ENCODE measurements at regions not wholly inside any gene's neighbourhood (a gene's known extent, or its start where the extent isn't known, plus 50 kb on each side); places are given as distances from the start of the nearest gene placed in this dataset.

- no peak for DNase-seq (ENCODE audit: low read depth in 1 of 2, low spot score in 1 of 2)
These were observed 110.4 kb upstream of the CTNNB1 start for GRCh38 chr3:41088882-41089281.

DNA sequence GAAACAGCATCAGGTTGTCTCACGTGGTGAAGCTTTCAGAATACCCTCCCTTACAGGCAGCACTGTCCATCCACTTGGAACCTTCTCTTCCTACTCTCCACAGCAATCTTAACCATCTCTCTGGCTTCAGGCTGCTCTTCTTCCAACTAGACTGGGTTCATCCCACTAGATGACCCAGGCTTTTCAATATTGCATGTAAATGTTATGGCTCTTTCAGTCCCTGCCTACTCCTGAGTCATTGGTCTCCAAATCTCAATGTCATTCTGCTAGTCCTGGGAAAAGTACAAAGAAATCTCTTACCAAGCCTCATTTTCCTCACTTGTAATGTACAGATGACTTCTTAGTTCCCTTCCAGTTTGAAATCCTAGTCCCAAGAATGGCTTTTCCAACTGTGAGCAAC, 109.7 kb upstream of the CTNNB1 start:
- no peak for DNase-seq (ENCODE audit: low read depth in 1 of 2, low spot score in 1 of 2)

DNA sequence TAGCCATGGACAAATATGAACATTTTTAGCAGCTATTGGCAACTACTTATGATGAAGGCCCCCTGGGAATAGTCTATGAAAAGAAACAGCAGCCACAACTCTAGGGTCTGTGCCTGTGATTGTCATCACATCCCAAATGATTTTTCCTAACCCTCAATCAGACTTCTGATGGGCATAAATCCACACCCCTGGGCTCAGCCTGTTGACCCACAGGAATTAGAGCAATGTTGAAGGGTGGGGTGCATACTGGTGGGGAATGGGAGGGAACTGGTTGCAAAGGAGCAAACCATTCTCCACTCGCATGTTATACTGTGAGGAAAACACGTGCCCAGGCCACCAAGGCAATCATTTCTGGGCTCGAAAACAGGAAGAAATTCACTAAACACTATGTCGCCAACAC, 106.5 kb upstream of the CTNNB1 start:
- DNase-seq (ENCODE audit: low read depth in 1 of 2, low spot score in 1 of 2): no peak

GRCh38 chr3:41093476-41093875, 105.8 kb upstream of the CTNNB1 start:
- DNase-seq (ENCODE audit: low read depth in 1 of 2, low spot score in 1 of 2): no peak

GRCh38 chr3:41094351-41094750, 105.0 kb upstream of the CTNNB1 start:
- DNase-seq (ENCODE audit: low read depth in 1 of 2, low spot score in 1 of 2): no peak

DNA sequence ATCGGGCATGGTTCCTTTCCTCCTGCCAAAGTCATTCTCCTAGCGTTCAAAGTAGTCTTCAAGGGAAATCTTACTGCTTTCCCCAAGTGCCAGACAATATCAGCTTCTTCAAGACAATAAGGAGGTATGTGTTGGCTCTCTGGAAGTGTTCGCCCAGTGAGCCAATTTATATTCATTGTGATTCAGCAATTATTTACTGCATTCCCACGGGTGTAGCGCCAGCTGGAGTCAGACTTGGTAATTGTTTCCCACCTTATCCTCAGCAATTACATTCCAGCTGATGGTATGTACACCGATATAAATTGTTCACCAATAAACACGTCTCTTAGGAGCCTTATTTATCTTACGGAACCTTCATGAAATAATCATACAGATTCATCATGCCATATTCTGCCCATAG, 103.6 kb upstream of the CTNNB1 start:
- no peak for DNase-seq (ENCODE audit: low read depth in 1 of 2, low spot score in 1 of 2)

- DNase-seq (ENCODE audit: low read depth in 1 of 2, low spot score in 1 of 2): no peak
These were observed 101.3 kb upstream of the CTNNB1 start for GRCh38 chr3:41097896-41098496.

GRCh38 chr3:41101231-41101630, 98.1 kb upstream of the CTNNB1 start:
- no peak for DNase-seq (ENCODE audit: low read depth in 1 of 2, low spot score in 1 of 2)

DNA sequence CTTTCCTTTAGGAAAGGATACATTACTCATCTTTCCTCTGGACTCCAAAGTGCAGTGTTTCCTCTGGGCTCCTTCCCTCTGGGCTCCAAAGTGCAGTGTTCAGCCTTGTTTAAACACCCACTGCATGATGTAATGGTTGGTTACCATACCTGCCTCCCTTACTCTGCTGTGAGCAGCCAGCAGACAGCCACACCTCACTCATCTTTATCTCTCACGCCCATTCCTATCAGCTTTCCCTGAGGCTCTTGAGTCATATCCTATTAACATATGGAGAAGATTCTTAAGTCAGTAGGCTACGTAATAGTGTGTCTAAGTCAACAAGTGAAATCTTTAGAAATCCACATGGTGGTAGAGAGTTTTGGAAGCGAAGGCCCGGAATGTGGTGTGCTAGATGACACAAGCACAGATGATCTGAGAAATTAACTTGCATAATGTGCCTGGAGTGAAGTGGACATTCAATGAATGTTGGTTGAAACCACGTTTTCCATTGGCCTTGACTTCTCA, 97.2 kb upstream of the CTNNB1 start:
- no peak for DNase-seq (ENCODE audit: low read depth in 1 of 2, low spot score in 1 of 2)

DNA sequence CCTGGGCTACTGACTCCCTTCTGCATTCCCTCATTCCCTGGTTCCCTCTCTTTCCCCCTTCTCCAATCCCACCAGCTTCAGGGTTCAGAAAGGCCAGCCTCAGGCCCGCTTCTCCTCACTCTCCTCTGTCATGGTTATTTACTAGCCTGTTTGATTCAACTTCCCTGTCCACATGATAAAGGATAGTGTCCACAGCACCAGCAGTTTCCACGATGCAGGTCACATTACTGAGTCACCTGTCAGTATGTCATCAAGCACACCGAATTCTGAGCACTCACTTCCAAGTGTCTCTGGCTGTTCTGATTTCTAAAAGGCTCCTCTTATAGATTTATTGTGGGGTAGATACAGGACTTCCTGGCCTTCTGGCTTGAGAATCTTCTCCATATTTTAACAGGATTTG, 96.6 kb upstream of the CTNNB1 start:
- no peak for DNase-seq (ENCODE audit: low read depth in 1 of 2, low spot score in 1 of 2)

GRCh38 chr3:41103200-41103599, 96.1 kb upstream of the CTNNB1 start:
- DNase-seq (ENCODE audit: low read depth in 1 of 2, low spot score in 1 of 2): no peak

GRCh38 chr3:41104147-41104546, 95.2 kb upstream of the CTNNB1 start:
- no peak for DNase-seq (ENCODE audit: low read depth in 1 of 2, low spot score in 1 of 2)

DNA sequence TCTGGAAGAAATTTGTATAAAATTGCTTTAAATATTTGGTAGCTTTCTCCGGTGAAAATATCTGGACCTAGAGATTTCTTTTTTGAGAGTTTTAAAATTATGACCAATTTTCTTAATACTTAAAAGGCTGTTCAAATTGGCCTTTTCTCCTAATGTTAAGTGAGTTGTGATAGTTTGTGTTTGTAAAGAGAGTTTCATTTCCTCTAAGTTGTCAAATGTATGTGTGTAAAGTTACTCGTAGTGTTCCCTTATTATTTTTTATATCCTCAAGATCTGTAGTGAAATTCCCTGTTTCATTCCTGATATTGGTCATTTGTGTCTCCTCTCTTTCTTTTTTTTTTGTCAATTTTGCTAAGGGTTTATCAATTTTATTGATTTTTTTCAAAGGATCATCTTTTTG, 92.6 kb upstream of the CTNNB1 start:
- no peak for DNase-seq (ENCODE audit: low read depth in 1 of 2, low spot score in 1 of 2)

DNA sequence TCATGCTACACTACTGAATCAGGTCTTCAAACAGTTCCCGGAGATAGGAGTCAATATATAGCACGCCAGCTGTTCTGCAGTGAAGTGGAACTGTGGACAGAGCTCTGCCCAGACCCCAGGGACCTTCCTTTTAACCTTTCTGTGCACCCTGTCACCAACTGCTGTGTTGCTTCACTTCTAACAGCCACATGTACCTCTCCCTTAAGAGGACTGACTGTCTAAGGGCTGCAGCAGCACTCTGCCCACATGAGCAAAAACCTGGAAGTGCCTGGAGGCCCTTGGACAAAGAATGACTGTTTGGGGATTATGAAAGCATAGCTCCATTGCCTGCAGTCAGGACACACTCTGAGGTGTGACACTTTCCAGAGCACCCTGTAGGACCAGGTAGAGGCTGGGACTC, 88.3 kb upstream of the CTNNB1 start:
- DNase-seq (ENCODE audit: low read depth in 1 of 2, low spot score in 1 of 2): no peak

DNA sequence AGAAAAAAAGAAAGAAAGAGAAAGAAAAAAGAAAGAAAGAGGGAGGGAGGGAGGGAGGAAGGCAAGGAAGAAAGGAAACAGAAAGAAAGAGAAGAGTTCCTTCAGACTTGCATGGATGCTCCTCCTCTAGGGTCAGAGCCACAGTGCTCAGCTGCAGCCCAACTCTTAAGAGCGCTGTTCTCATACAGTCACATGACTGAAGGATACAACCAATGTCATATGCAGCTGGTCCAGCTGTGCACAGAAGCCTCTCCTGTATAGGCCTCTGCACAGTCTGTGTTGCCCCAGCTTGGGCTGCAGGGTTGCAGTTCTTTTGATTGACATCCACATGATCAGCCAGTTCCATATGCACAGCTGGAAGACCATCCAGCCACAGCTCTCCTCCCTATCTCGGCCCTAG, 86.8 kb upstream of the CTNNB1 start:
- no peak for DNase-seq (ENCODE audit: low read depth in 1 of 2, low spot score in 1 of 2)

- DNase-seq (ENCODE audit: low read depth in 1 of 2, low spot score in 1 of 2): no peak
These were observed 84.2 kb upstream of the CTNNB1 start for GRCh38 chr3:41115069-41115468.

DNA sequence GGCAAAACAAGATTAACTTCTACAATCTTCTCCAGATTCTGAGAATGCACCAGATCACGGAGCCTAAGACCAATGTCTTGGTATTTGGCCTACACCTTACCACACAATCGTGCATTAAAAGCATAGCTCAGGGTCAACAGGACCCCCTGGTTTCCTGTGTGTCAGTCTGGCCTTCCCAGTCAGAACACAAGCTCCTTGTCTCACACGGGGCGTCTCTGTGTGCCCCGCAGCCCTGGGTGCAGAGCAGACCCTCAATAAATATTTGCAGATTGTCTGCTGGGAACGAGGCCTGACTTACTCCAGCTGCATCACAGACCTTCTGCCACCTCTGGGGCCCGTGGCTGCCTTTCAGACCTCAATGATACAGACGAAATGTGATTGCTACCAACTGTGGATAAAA, 82.5 kb upstream of the CTNNB1 start:
- DNase-seq (ENCODE audit: low read depth in 1 of 2, low spot score in 1 of 2): no peak

GRCh38 chr3:41117398-41117870, 81.9 kb upstream of the CTNNB1 start:
- peak; percentile 66 to 73 for DNase-seq (ENCODE audit: low read depth in 1 of 2, low spot score in 1 of 2)

DNA sequence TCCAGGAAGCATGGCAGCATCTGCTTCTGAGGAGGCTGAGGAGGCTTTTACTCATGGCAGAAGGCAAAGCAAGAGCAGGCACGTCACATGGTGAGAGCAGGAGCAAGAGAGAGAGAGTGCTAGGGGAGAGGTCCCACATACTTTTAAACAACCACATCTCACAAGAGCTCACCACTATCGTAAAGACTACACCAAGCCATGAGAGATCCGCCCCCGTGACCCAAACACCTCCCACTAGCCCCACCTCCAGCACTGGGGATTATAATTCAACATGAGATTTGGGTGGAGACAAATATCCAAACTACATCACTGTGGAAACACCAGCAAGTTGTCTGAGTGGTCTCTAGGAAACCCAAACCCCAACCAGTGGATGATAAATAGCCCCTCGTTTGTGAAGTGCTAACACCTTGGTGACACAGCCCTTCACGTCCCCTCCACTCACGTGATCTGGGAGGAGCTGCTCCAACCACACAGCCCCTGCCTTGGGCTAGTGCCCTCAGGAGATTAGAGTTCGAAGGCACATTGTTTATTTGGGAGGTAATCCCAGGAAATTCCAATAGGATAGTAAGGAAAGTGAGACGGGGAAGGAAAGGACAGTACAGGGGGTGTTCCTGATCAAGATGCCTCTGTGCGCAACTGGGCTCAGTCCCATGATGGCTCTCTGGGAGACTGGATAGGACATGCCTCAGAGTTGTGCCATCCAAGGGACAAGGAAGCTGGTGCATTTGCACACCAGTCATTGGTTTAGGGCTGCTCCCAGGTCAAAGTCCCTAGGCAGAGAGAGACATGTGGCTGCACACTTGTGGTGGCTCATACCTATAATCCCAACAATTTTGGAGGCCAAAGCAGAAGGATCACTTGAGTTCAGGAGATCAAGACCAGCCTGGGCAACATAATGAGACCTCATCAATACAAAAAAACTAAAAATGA, 80.6 kb upstream of the CTNNB1 start:
- no peak for DNase-seq (ENCODE audit: low read depth in 1 of 2, low spot score in 1 of 2)

DNA sequence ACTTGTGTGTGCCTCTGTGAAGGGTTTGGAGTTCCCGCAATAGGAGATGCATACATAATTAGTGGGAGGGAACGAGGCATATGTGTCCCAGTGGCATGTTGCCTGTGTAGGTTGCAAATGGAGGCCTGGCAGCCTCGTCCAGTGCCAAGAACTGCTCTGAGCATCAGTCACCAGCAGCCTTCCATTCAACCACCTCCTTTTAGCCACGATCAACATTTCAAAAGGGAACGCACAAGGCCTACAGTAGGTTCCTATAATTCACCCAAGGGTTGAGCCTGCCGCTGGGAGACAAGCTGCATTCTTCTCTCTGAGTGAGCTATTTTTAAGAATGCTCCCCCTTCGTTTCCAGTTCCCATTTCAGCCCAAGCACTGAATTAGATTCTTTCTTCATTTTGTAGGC, 78.8 kb upstream of the CTNNB1 start:
- no peak for DNase-seq (ENCODE audit: low read depth in 1 of 2, low spot score in 1 of 2)

- no peak for DNase-seq (ENCODE audit: low read depth in 1 of 2, low spot score in 1 of 2)
These were observed 74.0 kb upstream of the CTNNB1 start for GRCh38 chr3:41125258-41125657.

DNA sequence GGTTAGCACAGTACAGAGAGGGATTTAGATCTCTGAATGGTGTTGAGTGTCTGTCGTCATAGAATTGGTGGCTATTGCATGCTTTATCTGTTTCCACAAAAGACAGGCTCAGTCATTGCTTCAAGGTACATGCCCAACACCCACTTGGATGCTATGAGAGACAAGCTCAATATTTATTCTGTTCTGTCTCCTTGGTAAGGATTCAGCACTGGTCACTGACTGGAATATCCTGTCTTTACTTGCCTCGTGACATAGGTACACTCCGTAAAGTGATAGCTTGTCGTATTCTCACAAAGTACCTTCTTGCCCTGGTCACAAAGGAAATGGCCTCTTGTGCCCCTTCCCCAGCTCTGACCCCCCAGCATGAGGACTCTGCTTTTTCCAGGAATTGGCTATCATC, 72.8 kb upstream of the CTNNB1 start:
- DNase-seq (ENCODE audit: low read depth in 1 of 2, low spot score in 1 of 2): no peak
